ENCODE measurements at regions not wholly inside any gene's neighbourhood (a gene's known extent, or its start where the extent isn't known, plus 50 kb on each side); places are given as distances from the start of the nearest gene placed in this dataset.
"Not testable (repeated sequence)": the region's sequence is repeated elsewhere in the genome, so short reads cannot be mapped to it uniquely, and the experiment has no call there.

DNA sequence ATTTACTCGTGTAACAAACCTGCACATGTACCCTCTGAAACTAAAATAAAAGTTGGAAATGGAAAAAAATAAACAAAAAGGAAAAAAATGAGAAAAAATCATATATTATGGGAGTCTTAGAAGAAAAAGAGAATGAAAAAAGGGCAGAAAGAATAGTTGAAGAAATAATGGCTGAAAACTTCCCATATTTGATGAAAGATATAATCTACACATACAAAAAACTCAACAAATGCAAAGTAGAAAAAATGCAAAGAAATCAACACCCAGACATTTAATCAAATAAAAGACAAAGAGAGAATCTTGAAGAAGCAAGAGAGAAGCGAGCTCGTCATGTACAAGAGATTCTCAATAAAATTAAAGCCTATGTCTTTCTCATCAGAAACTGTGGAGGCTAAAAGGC lies 73.8 kb downstream of the SLC25A46 start:
- DNase-seq = no peak
- Mint-ChIP-seq H3K4me1 (no peaks in the 10 kb centered on the region), H3K4me3 (no peak overlapping the region), H3K36me3 (no peaks in the 10 kb centered on the region), H3K9me3 (peaks cover 1% of the 10 kb centered on the region), H3K27me3 (no peaks in the 10 kb centered on the region), H3K27ac (no peak overlapping the region)
- POLR2A ChIA-PET = no interaction called here
- ATAC-seq (ENCODE audit: low read depth) = no peak

DNA sequence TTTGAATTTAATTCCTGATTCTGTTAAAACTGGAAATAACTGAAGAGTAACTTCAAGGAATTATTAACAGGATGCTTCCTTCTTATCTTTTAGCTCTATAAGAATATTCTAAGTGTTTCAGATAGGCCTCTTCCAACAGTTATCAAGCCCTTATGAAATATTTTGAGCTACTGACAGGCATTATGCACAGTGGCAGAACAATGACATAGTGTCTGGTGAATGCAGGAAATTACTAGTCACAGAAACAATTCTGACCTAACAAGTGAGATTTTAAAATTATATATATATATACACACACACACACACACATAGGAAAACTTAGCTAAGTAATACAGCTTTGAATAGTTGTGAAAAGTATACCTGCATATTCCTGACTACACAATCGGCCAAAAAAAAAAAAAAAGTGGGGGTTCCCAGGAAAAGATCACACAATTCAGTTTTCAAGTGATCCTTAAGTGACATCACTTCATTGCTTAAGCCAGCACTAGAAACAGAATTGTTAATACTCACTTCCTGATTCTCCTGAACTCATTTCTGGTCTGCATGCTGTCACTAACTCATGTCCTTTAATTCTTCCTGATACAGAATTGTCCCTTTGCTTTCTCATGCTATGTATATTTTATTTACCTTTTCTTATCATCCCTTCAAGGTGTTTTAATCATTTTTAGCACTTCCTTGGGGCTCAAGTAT lies 77.3 kb downstream of the SLC25A46 start:
- H3K9me3 Mint-ChIP-seq = peaks cover 1% of the 10 kb centered on the region
- DNase-seq (no peak), ATAC-seq (ENCODE audit: low read depth) (no peak)
- no peak overlapping the region for H3K4me3 Mint-ChIP-seq
- no peaks in the 10 kb centered on the region for H3K27me3 Mint-ChIP-seq
- no peaks in the 10 kb centered on the region for H3K36me3 Mint-ChIP-seq
- no peaks in the 10 kb centered on the region for H3K4me1 Mint-ChIP-seq
- H3K27ac Mint-ChIP-seq = no peak overlapping the region
- POLR2A ChIA-PET = no interaction called here

DNA sequence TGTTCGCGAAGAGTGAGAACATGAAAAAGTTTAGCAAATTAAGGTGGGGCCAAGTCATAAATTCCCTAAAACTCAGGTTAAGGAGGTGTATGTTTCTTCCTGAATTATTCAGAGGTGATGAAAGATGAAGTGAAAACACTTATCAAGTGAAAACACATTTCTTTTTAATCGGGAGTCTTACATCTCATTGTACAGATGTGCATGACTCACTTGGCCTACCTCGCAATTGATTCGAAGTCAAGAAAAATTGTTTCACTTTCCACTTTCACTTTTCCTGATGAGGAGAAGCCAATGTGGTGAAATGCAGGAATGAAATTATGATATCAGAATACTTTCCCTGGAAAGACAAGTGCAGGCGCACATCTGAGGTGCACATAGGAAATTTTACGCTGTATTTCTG lies 78.7 kb downstream of the SLC25A46 start:
- DNase-seq (no peak), ATAC-seq (ENCODE audit: low read depth) (no peak)
- Mint-ChIP-seq H3K27ac (no peak overlapping the region), H3K4me1 (no peaks in the 10 kb centered on the region), H3K9me3 (no peaks in the 10 kb centered on the region), H3K4me3 (no peak overlapping the region), H3K27me3 (no peaks in the 10 kb centered on the region), H3K36me3 (no peaks in the 10 kb centered on the region)
- POLR2A ChIA-PET = no interaction called here

DNA sequence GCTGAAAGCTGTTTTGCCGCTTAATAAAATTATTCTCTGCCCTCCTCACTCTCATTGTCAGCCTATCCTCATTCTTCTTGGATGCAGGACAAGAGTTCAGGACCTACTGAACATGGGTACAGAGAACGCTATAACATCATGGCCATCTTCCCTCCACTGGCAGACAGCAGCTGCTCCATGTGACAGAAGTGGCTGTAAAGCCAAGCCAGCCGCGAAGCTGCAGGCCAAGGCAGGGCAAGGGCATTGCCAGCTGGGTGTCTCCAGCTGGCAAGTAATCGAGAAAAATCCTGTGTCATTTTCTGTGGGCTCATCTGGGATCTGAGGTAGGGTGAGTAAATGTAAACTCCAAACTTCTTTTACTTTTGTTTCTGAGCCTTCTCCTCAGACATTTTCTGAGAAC lies 84.8 kb downstream of the SLC25A46 start:
- H3K27me3 Mint-ChIP-seq = peaks cover 3% of the 10 kb centered on the region
- DNase-seq = no peak
- no peaks in the 10 kb centered on the region for H3K4me1 Mint-ChIP-seq
- H3K36me3 Mint-ChIP-seq = no peaks in the 10 kb centered on the region
- H3K4me3 Mint-ChIP-seq = no peak overlapping the region
- no peak for ATAC-seq (ENCODE audit: low read depth)
- H3K9me3 Mint-ChIP-seq = peaks cover 12% of the 10 kb centered on the region
- H3K27ac Mint-ChIP-seq = no peak overlapping the region
- POLR2A ChIA-PET = interaction anchor here (0.6 kb wide), 1 partner anchor 1313 kb away, joined by 3 read pairs; no protein-coding TSS in a partner anchor

DNA sequence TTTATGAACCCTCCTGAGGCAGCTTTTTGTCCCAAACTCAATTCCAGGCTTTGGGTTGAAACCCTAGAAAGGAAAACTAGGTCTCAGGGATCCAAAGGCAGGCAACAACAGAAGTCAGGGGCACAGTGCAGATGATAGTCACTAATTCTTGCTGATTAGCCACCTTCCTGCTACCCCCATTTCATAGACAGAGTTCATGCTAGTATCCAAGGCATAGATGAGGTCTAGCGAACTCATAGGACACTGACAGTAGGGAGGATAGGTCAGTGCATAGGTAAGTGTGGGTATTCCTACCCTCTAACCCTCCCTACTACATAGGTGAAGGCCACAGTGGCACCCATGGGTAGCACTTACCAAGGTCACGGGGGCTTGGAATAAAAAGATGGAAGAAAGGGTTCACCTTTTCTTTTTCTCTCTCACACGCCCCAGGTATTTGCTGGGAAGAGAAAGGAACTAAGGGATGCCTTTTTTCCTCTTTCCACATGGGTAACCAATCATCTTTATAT lies 86.2 kb downstream of the SLC25A46 start:
- Mint-ChIP-seq H3K4me1 (no peaks in the 10 kb centered on the region), H3K36me3 (no peaks in the 10 kb centered on the region), H3K9me3 (peaks cover 14% of the 10 kb centered on the region)

DNA sequence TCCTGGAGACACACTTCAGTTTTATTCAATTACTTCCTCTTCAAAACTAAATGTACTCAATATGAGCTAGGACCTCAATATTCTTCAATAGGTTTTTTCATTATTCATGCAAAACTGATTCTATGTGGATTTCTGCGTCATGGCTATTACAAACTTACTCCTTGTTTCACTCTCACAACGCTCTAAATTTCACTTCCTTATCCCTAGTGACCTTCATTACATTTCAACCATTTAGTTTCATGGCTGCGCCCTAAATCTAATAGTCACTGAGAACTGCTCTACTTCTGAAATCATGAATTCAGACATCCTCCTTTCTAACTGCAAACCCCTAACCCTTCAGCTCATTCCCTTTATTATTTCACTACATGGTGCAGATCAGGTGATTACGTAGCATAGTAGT lies 93.9 kb downstream of the SLC25A46 start:
- POLR2A ChIA-PET = no interaction called here
- no peak for ATAC-seq (ENCODE audit: low read depth)
- Mint-ChIP-seq H3K4me3 (no peak overlapping the region), H3K9me3 (peaks cover 5% of the 10 kb centered on the region), H3K27me3 (no peaks in the 10 kb centered on the region), H3K27ac (no peak overlapping the region), H3K36me3 (no peaks in the 10 kb centered on the region), H3K4me1 (no peaks in the 10 kb centered on the region)
- no peak for DNase-seq

More for the DNA sequence above, 86.2 kb downstream of the SLC25A46 start:
- H3K27ac Mint-ChIP-seq = no peak overlapping the region
- peaks cover 3% of the 10 kb centered on the region for H3K27me3 Mint-ChIP-seq
- no peak for DNase-seq
- POLR2A ChIA-PET = no interaction called here
- ATAC-seq (ENCODE audit: low read depth) = no peak
- H3K4me3 Mint-ChIP-seq = no peak overlapping the region

DNA sequence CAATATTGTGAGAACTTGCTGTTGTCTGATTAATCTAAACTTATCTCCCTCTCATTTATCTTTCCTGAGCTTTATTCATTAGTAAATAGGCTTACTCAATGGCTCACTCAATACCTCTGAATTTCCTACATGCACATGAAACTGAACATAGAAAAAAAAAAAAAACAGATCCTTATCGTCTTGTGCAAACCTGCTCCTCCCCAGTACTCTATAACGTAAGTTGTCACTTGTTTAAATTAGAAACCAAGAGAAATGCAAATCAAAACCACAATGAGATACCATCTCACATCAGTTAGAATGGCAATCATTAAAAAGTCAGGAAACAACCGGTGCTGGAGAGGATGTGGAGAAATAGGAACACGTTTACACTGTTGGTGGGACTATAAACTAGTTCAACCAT lies 96.1 kb downstream of the SLC25A46 start:
- H3K4me1 Mint-ChIP-seq; H3K27me3 Mint-ChIP-seq; H3K27ac Mint-ChIP-seq; H3K36me3 Mint-ChIP-seq; ATAC-seq (ENCODE audit: low read depth); H3K9me3 Mint-ChIP-seq; DNase-seq; H3K4me3 Mint-ChIP-seq; POLR2A ChIA-PET: not testable (repeated sequence)

DNA sequence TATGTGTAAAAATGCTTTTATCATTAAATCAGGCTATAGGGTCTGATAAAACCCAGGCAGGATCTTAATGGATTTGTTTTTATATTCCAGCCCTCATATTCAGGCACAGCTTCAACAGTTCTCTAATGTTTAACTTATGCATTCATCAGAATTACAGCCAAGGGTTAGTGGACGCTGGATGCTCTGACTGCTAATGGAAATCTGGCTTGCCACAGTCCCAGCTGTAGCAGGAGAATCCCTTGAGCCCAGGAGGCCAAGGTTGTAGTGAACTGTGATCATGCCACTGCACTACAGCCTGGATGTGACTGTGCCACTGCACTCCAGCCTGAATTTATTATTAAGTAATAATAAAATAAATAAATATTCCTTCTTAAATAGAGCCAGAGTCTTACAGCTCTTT lies 98.0 kb downstream of the SLC25A46 start:
- Mint-ChIP-seq H3K4me3 (no peak overlapping the region), H3K27ac (no peak overlapping the region), H3K4me1 (no peaks in the 10 kb centered on the region), H3K36me3 (no peaks in the 10 kb centered on the region), H3K9me3 (peaks cover 1% of the 10 kb centered on the region), H3K27me3 (no peaks in the 10 kb centered on the region)
- ATAC-seq (ENCODE audit: low read depth) (no peak), DNase-seq (no peak)
- POLR2A ChIA-PET = no interaction called here

DNA sequence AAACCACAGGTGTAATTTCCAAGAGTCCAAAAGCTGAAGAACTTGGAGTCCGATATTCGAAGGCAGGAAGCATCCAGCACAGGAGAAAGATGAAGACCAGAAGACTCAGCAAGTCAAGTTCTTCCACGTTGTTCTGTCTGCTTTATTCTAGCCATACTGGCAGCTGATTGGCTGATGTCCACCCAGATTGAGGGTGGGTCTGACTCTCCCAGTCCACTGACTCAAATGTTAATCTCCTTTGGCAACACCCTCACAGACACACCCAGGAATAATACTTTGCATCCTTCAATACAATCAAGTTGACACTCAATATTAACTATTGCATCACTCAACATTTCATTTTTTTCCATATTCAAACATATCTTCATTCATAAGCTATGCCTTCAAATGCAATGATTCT lies 99.5 kb downstream of the SLC25A46 start:
- H3K27me3 Mint-ChIP-seq; H3K4me1 Mint-ChIP-seq; H3K4me3 Mint-ChIP-seq; H3K9me3 Mint-ChIP-seq; DNase-seq; H3K36me3 Mint-ChIP-seq; POLR2A ChIA-PET; ATAC-seq (ENCODE audit: low read depth); H3K27ac Mint-ChIP-seq: not testable (repeated sequence)

DNA sequence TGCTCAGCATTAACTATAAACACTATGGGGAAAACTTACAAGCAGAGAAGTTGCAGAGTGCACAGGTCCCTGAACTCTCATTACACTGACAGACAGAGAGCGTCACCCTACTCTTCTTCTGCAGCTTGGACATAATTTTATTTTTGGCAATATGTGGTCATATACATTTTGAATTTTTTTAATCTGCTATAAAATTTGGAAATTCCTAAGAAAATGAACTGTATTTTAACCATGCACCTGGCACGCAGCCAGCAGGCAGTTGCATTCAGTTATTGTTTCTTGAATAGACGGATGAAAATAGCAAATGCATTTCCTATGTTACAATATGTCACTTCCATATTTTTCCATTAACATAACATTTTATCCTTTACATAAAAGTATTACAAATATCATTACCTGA lies 100.2 kb downstream of the SLC25A46 start:
- POLR2A ChIA-PET = no interaction called here
- no peak overlapping the region for H3K4me3 Mint-ChIP-seq
- H3K9me3 Mint-ChIP-seq = peaks cover 1% of the 10 kb centered on the region
- H3K27ac Mint-ChIP-seq = no peak overlapping the region
- H3K27me3 Mint-ChIP-seq = no peaks in the 10 kb centered on the region
- H3K36me3 Mint-ChIP-seq = no peaks in the 10 kb centered on the region
- H3K4me1 Mint-ChIP-seq = no peaks in the 10 kb centered on the region
- no peak for DNase-seq
- ATAC-seq (ENCODE audit: low read depth) = no peak

DNA sequence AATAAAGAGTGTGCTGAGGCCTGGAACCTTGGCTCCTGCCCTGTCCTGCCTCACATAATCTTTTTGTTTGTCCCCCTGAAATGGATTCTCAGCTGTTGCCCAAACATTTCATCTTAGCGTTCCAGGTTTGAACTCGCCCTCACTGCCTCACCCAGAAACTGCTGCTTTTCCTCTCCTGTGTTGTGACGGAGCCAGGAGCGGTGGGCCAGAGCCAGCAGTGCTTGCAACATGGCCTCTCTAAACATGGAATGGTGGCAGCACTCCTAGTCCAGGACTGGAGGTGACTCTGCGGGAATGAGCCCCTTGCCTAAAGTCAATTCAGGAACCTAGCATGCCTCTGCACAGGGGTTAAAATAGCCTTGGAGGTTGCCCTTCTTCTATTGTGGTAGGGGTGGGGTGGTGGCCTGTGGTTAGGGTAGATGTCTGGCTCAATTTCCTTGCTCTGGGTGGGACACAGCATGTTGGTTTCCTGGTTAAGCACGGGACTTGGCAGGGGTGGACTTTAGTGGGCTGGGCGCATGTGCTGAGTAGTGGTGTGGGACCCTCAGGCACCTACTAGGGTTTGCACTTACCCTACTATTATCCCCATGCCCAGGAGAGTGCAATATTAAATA lies 101.6 kb downstream of the SLC25A46 start:
- Mint-ChIP-seq H3K4me1 (no peaks in the 10 kb centered on the region), H3K4me3 (no peak overlapping the region), H3K27ac (no peak overlapping the region), H3K27me3 (no peaks in the 10 kb centered on the region), H3K9me3 (peaks cover 1% of the 10 kb centered on the region), H3K36me3 (no peaks in the 10 kb centered on the region)
- DNase-seq = no peak
- no peak for ATAC-seq (ENCODE audit: low read depth)
- POLR2A ChIA-PET = no interaction called here

DNA sequence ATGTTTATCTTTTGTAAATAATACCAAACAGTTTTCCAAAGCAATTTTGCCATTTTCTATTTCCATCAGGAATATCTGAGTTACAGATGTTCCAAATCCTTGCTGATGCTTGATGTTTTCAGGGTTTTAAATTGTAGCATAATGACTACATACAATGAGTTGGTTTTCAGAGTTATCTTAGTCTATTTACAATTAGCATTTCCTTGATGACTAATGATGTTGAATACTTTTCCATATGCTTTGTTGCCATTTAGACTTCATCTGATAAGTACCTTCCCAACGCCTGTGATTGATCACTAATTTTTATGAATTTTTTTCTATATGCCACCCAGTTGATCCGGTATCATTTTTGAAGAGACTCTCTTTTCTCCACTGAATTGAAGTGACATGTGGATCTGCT lies 102.3 kb downstream of the SLC25A46 start:
- H3K9me3 Mint-ChIP-seq = no peaks in the 10 kb centered on the region
- no peak overlapping the region for H3K27ac Mint-ChIP-seq
- POLR2A ChIA-PET = no interaction called here
- no peaks in the 10 kb centered on the region for H3K4me1 Mint-ChIP-seq
- H3K27me3 Mint-ChIP-seq = no peaks in the 10 kb centered on the region
- H3K4me3 Mint-ChIP-seq = no peak overlapping the region
- H3K36me3 Mint-ChIP-seq = no peaks in the 10 kb centered on the region
- ATAC-seq (ENCODE audit: low read depth) (no peak), DNase-seq (no peak)

DNA sequence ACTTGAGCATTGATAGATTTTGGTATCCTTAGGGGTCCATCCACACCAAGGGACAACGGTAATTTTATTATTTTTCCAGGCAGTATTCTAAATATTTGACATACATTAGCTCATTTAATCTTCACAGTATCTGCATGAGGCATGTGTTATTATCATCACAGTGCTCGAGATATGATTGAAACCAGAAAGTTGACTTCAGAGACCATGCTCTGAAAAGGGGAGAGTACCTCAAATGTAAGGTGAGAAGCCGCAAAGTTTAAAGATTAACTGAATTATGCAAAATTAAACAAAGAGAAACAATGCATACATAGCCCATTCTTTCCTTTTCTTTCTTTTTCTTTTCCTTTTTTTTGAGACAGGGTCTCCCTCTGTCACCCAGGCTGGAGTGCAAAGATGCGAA lies 104.1 kb downstream of the SLC25A46 start:
- ATAC-seq (ENCODE audit: low read depth) (no peak), DNase-seq (no peak)
- POLR2A ChIA-PET = no interaction called here
- no peaks in the 10 kb centered on the region for H3K9me3 Mint-ChIP-seq
- H3K4me3 Mint-ChIP-seq = no peak overlapping the region
- no peaks in the 10 kb centered on the region for H3K4me1 Mint-ChIP-seq
- H3K36me3 Mint-ChIP-seq = no peaks in the 10 kb centered on the region
- H3K27me3 Mint-ChIP-seq = no peaks in the 10 kb centered on the region
- no peak overlapping the region for H3K27ac Mint-ChIP-seq

DNA sequence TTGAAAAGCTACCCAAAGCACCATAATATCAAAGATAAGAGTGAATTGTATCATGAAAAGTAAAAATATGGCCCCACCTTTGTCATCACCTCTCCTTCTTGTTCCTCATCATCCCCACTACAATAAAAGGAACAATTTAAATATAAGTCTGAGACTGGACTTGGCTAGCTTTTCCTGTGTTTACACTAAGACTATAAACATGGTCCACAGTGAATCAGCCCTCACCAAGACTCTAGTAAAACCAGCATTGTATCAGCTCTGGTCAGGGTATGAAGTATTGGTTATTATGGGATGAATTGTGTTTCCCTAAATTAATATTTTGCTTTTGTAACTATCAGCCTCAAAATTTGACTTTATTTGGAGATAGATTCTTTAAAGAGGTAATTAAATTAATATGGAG lies 105.4 kb downstream of the SLC25A46 start:
- POLR2A ChIA-PET = no interaction called here
- Mint-ChIP-seq H3K27me3 (no peaks in the 10 kb centered on the region), H3K9me3 (no peaks in the 10 kb centered on the region), H3K36me3 (no peaks in the 10 kb centered on the region), H3K4me3 (no peak overlapping the region), H3K27ac (no peak overlapping the region), H3K4me1 (no peaks in the 10 kb centered on the region)
- ATAC-seq (ENCODE audit: low read depth) (no peak), DNase-seq (no peak)
